Gastroesophageal sphincter (tissue), 3 donors: ENCODE measurements at regions not wholly inside any gene's neighbourhood (a gene's known extent, or its start where the extent isn't known, plus 50 kb on each side); places are given as distances from the start of the nearest gene placed in this dataset.
"Not testable (repeated sequence)": the region's sequence is repeated elsewhere in the genome, so short reads cannot be mapped to it uniquely, and the experiment has no call there.

Experiments
- EP300 ChIP-seq: sonication (generic); formaldehyde crosslinking; IDR thresholded peaks from one replicate; pipeline ENCODE4 v1.6.1; 2017; ENCODE audit warnings: antibody characterized with exemption, mild to moderate bottlenecking
- TF ChIP-seq, protein P1 (sequence below), 4 experiments: fragments of 200-600 bp in 2 of 4; fragments of 450-650 bp in 2 of 4; sonication (generic) in 1 of 4; IDR thresholded peaks; one replicate each; pipeline ENCODE4 v1.5.1; 2017 to 2019; ENCODE audit warnings: antibody characterized with exemption in 4 of 4, mild to moderate bottlenecking in 2 of 4, moderate library complexity in 2 of 4

DNA sequence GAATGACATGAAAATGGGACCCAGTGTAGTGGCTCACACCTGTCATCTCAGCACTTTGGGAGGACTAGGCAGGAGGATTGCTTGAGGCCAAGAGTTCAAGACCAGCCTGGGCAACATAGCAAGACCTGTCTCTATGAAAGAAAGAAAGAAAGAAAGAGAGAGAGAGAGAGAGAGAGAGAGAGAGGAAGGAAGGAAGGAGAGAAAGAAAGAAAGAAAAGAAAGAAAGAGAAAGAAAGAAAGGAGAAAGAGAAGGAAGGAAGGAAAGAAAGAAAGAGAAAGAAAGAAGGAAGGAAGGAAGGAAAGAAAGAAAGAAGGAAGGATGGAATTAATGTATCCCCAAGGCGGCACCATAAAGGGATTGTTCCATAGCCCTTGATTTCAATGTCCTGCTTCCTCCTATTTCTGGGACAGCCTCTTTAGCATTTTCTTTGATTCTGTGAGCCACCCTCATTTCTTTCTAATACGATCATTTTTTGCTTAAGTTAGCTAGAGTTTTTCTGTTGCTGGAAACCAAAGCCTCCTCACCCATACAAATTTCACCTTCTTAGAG, 85.4 kb upstream of the CTNNA1 start:
- TF ChIP-seq, protein P1, sequence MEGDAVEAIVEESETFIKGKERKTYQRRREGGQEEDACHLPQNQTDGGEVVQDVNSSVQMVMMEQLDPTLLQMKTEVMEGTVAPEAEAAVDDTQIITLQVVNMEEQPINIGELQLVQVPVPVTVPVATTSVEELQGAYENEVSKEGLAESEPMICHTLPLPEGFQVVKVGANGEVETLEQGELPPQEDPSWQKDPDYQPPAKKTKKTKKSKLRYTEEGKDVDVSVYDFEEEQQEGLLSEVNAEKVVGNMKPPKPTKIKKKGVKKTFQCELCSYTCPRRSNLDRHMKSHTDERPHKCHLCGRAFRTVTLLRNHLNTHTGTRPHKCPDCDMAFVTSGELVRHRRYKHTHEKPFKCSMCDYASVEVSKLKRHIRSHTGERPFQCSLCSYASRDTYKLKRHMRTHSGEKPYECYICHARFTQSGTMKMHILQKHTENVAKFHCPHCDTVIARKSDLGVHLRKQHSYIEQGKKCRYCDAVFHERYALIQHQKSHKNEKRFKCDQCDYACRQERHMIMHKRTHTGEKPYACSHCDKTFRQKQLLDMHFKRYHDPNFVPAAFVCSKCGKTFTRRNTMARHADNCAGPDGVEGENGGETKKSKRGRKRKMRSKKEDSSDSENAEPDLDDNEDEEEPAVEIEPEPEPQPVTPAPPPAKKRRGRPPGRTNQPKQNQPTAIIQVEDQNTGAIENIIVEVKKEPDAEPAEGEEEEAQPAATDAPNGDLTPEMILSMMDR (IDR thresholded peaks at IDR 0.05), result not testable (repeated sequence)
- not testable (repeated sequence) for TF ChIP-seq EP300
